Endothelial cell (in vitro differentiated cells): ENCODE measurements at regions not wholly inside any gene's neighbourhood (a gene's known extent, or its start where the extent isn't known, plus 50 kb on each side); places are given as distances from the start of the nearest gene placed in this dataset.

Experiments
- DNase-seq: peaks from one replicate; pipeline ENCODE4 v3.0.0; 2021; ENCODE audit warnings: low spot score
- H3K27ac Mint-ChIP-seq: one replicate; pipeline ENCODE4 v1.8.0; 2021; ENCODE audit warnings: mixed read lengths, inconsistent platforms; ENCODE audit not compliant: unreplicated experiment
- H3K27me3 Mint-ChIP-seq: one replicate; pipeline ENCODE4 v1.8.0; 2021; ENCODE audit warnings: mild to moderate bottlenecking, moderate library complexity, mixed read lengths, inconsistent platforms; ENCODE audit not compliant: unreplicated experiment
- H3K36me3 Mint-ChIP-seq: one replicate; pipeline ENCODE4 v1.8.0; 2021; ENCODE audit warnings: mild to moderate bottlenecking, low read depth, mixed read lengths, inconsistent platforms; ENCODE audit not compliant: unreplicated experiment
- H3K4me1 Mint-ChIP-seq: one replicate; pipeline ENCODE4 v1.8.0; 2021; ENCODE audit warnings: mild to moderate bottlenecking, mixed read lengths, inconsistent platforms; ENCODE audit not compliant: unreplicated experiment
- H3K4me3 Mint-ChIP-seq: one replicate; pipeline ENCODE4 v1.8.0; 2021; ENCODE audit warnings: mild to moderate bottlenecking, mixed read lengths, inconsistent platforms; ENCODE audit not compliant: unreplicated experiment
- H3K9me3 Mint-ChIP-seq: one replicate; pipeline ENCODE4 v1.8.0; 2021; ENCODE audit warnings: mixed read lengths, inconsistent platforms; ENCODE audit not compliant: unreplicated experiment
- TF ChIP-seq, protein P1 (sequence below): fragments of 200-600 bp; sonication (generic); IDR thresholded peaks from one replicate; pipeline ENCODE4 v1.5.0; 2021; ENCODE audit warnings: antibody characterized with exemption; ENCODE audit not compliant: unreplicated experiment

GRCh38 chr1:185453496-185454192 is 136.6 kb upstream of the IVNS1ABP start:
- Mint-ChIP-seq H3K9me3 (no peaks in the 10 kb centered on the region), H3K4me3 (no peak overlapping the region), H3K36me3 (no peaks in the 10 kb centered on the region), H3K4me1 (peaks cover 13% of the 10 kb centered on the region), H3K27ac (no peak overlapping the region), H3K27me3 (peaks cover 3% of the 10 kb centered on the region)
- DNase-seq: no peak
- TF ChIP-seq, protein P1, sequence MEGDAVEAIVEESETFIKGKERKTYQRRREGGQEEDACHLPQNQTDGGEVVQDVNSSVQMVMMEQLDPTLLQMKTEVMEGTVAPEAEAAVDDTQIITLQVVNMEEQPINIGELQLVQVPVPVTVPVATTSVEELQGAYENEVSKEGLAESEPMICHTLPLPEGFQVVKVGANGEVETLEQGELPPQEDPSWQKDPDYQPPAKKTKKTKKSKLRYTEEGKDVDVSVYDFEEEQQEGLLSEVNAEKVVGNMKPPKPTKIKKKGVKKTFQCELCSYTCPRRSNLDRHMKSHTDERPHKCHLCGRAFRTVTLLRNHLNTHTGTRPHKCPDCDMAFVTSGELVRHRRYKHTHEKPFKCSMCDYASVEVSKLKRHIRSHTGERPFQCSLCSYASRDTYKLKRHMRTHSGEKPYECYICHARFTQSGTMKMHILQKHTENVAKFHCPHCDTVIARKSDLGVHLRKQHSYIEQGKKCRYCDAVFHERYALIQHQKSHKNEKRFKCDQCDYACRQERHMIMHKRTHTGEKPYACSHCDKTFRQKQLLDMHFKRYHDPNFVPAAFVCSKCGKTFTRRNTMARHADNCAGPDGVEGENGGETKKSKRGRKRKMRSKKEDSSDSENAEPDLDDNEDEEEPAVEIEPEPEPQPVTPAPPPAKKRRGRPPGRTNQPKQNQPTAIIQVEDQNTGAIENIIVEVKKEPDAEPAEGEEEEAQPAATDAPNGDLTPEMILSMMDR: no peak

DNA sequence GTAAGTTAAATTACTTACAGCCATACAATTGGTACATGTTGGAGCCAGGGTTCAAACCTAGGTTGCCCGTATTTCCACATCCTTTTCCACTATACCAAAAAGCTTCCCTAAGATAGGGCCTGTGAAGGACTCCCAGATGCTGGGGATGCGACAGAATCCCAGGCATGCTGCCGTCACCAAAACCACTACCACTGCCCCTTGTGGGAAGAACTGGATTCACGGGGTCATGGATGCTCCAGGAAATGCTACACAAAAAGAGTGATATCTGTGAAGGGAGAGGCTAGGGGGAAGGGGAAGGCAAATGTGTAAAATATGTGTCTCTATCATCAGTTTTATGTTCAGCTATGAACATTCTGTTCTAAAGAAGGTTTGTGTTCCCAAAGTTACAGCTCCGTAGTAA is 133.9 kb upstream of the IVNS1ABP start:
- no peaks in the 10 kb centered on the region for H3K9me3 Mint-ChIP-seq
- H3K36me3 Mint-ChIP-seq: no peaks in the 10 kb centered on the region
- DNase-seq: no peak
- H3K4me3 Mint-ChIP-seq: no peak overlapping the region
- peaks cover 3% of the 10 kb centered on the region for H3K27me3 Mint-ChIP-seq
- H3K27ac Mint-ChIP-seq: no peak overlapping the region
- TF ChIP-seq, protein P1: no peak
- H3K4me1 Mint-ChIP-seq: peaks cover 13% of the 10 kb centered on the region

DNA sequence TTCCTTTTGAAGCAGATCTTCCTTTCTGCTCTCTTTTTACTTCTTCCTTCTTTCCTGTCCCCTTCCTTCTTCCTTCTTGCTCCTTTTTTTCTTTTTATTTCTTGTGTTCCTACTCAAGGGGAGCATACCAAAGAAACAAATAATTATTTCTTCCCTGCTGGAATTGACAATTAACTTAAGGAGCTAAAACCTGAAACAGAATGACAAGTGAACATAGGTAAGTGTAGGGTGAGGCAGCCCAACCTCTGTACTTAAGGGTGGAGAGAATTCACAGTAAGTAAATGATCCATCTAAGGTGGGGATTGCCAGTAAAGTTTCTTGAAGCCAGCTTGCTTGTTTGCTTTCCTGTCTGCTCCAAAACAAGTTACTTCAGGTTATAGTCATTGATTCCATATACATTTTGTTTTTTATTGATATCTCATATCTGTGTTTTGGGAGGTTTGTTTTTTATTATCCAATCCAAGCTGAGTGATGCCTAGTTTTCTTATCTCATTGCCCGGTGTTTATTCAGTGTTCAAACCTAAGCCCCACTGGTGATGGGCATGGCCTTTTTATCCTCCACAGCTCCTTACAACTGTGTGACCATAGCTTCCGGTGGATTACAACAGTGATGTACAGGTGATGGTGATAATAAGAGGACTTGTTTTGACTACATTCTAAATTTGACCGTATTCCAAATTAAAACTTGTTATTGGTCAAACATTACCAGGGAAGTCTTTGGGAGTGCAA is 133.2 kb upstream of the IVNS1ABP start:
- TF ChIP-seq, protein P1: no peak
- Mint-ChIP-seq H3K27me3 (peaks cover 3% of the 10 kb centered on the region), H3K9me3 (no peaks in the 10 kb centered on the region), H3K36me3 (no peaks in the 10 kb centered on the region), H3K4me1 (peaks cover 13% of the 10 kb centered on the region), H3K27ac (no peak overlapping the region), H3K4me3 (no peak overlapping the region)
- no peak for DNase-seq

DNA sequence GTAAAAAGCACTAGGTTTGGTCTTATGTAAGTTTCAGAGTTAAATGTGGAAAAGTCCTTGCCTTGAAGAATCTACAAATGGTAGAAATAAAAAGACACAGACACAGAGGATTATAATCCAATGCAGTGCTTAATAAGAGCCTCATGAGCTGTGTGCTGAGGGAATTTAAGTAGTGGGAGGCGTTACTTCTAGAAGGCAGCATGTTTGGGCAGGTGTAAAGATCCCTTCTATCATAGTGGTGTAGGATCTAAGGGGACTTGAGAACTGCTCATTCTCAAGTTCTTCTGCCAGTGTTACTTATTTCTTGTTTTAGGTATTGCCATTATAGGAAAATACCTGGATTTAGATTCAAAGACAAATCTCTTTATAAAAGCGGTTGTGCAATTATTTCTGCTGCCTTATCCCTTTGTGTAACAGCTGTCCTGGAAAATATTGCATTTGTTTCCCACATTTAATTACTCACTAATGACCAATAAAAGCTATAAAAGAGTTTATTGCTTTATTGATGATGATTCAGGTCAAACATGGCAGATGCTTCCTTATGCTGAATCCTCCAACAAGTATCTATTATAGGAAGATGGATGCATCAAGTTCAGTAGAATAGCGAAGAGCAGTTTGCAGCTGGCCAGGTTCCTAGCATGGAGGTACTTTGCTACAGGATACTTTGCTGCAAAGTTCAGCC is 132.5 kb upstream of the IVNS1ABP start:
- H3K27me3 Mint-ChIP-seq: peaks cover 3% of the 10 kb centered on the region
- TF ChIP-seq, protein P1: no peak

More for the DNA sequence above, 132.5 kb upstream of the IVNS1ABP start:
- Mint-ChIP-seq H3K4me3 (no peak overlapping the region), H3K36me3 (no peaks in the 10 kb centered on the region), H3K4me1 (peaks cover 13% of the 10 kb centered on the region), H3K27ac (no peak overlapping the region), H3K9me3 (no peaks in the 10 kb centered on the region)
- DNase-seq: no peak
